ENCODE measurements at regions not wholly inside any gene's neighbourhood (a gene's known extent, or its start where the extent isn't known, plus 50 kb on each side); places are given as distances from the start of the nearest gene placed in this dataset.

DNA sequence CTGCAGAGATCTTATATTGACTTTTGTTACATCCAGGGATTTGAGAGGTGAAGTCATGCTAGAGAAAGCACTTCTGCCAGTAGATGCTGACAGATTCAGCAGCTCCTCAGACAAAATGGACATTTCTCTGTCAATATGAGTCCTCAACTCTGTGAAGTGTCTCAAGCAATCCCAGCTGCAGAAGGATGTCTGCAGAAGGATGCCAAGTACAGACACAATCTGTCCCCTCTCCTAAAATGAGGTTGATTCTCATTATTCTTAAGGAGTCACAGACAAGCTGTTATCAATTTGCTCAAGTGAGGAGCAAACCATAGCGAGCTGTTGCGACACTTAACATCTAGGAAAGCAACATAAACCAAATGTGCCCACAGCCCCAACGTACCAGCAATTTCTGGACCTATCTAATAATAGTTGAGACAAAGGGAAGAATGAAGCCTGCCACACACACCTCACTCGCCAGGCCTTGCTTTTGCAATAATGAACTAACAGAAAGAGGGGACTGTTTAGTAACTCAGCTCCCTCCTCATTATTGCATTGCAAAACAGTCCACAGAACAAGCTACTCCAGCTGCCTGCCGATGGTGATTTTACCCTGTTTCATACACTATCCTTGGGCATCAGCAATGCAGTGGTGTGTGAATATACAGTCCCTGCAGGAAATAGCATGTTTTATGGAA lies 364.2 kb upstream of the PDE4D start:
- H3K36me3 ChIP-seq: no peaks in the 10 kb centered on the region
- no peak overlapping the region for H3K4me3 ChIP-seq
- no peaks in the 10 kb centered on the region for H3K27me3 ChIP-seq
- ATAC-seq (peak; percentile 75), DNase-seq (peak in 2 of 4 donors; percentile 13 to 28)
- TF ChIP-seq, protein P1, sequence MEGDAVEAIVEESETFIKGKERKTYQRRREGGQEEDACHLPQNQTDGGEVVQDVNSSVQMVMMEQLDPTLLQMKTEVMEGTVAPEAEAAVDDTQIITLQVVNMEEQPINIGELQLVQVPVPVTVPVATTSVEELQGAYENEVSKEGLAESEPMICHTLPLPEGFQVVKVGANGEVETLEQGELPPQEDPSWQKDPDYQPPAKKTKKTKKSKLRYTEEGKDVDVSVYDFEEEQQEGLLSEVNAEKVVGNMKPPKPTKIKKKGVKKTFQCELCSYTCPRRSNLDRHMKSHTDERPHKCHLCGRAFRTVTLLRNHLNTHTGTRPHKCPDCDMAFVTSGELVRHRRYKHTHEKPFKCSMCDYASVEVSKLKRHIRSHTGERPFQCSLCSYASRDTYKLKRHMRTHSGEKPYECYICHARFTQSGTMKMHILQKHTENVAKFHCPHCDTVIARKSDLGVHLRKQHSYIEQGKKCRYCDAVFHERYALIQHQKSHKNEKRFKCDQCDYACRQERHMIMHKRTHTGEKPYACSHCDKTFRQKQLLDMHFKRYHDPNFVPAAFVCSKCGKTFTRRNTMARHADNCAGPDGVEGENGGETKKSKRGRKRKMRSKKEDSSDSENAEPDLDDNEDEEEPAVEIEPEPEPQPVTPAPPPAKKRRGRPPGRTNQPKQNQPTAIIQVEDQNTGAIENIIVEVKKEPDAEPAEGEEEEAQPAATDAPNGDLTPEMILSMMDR (IDR thresholded peaks at IDR 0.05): no peak
- intact Hi-C loops (cut with DNase I): no loop called here
- H3K9me3 ChIP-seq: no peaks in the 10 kb centered on the region
- peak overlapping the region in 1 of 2 donors; percentile 60 for H3K27ac ChIP-seq
- H3K4me1 ChIP-seq: peaks cover 0 to 28% of the 10 kb centered on the region in 2 donors

DNA sequence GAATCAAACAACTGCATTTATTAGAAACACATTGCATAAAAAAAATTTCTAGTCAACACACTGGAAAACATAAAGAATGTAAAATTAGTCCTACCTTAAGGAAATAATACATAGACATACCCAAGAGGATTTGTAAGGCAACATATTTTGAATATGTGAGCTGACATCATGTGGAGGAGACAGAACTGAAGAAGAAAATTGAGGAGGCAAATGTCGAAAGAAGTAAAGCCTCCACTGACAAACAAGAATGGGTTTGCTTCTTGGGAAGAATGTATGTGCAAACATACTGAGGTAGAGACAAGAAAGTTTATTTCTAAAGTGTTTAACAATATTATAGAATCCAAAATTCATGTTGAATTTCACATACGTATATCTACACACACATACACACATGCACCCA lies 363.0 kb upstream of the PDE4D start:
- H3K36me3 ChIP-seq: no peaks in the 10 kb centered on the region
- no peaks in the 10 kb centered on the region for H3K27me3 ChIP-seq
- no peak overlapping the region for H3K4me3 ChIP-seq
- no peak for ATAC-seq
- H3K4me1 ChIP-seq: peaks cover 0 to 19% of the 10 kb centered on the region in 2 donors
- intact Hi-C loops (cut with DNase I): no loop called here
- H3K9me3 ChIP-seq: no peaks in the 10 kb centered on the region
- TF ChIP-seq, protein P1 (IDR thresholded peaks at IDR 0.05): no peak
- no peak for DNase-seq
- H3K27ac ChIP-seq: no peak overlapping the region

DNA sequence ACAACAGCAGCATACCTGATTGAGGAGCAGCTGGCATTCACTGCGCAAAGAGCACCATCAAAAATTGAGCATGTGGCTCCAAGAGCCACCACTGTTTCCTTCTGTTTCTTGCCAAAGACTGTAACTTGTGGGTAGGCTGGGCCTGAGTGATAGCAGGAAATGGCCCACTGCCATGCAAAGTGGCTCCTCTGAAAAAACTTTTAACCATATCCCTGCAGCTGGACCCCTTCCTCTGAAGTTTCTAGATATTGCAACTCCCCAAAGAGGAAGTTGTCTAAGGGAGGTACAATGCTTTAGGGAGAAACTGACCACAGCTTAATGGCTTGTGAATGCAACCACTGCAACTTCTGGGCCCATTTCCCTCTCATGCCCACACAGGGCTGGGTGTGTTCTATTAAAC lies 355.4 kb upstream of the PDE4D start:
- Histone ChIP-seq H3K4me3 (no peak overlapping the region), H3K4me1 (peaks cover 0 to 27% of the 10 kb centered on the region in 2 donors), H3K36me3 (no peaks in the 10 kb centered on the region), H3K27me3 (no peaks in the 10 kb centered on the region), H3K27ac (peak overlapping the region in 1 of 2 donors; percentile 77), H3K9me3 (no peaks in the 10 kb centered on the region)
- ATAC-seq (peak; percentile 59), DNase-seq (peak in 2 of 4 donors; percentile 7 to 44)
- TF ChIP-seq, protein P1 (IDR thresholded peaks at IDR 0.05): no peak
- intact Hi-C loops (cut with DNase I): no loop called here

DNA sequence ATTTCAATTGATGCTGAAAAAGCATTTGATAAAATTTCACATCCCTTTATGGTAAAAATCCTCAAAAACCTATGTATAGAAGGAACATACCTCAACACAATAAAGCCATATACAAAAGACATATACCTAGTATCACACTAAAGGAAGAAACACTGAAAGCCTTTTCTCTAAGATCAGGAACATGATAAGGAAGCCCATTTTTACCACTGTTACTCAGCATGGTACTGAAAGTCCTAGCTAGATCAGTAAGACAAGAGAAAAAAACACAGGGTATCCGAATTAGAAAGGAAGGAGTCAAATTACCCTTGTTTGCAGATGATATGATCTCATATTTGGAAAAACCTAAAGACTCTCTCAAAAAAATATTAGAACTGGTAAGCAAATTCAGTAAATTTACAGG lies 350.2 kb upstream of the PDE4D start:
- Histone ChIP-seq H3K27me3 (no peaks in the 10 kb centered on the region), H3K36me3 (no peaks in the 10 kb centered on the region), H3K4me3 (no peak overlapping the region), H3K4me1 (peaks cover 0 to 17% of the 10 kb centered on the region in 2 donors), H3K9me3 (peaks cover 0 to 12% of the 10 kb centered on the region in 2 donors), H3K27ac (no peak overlapping the region)
- intact Hi-C loops (cut with DNase I): no loop called here
- ATAC-seq: no peak
- TF ChIP-seq, protein P1 (IDR thresholded peaks at IDR 0.05): no peak
- DNase-seq: no peak

DNA sequence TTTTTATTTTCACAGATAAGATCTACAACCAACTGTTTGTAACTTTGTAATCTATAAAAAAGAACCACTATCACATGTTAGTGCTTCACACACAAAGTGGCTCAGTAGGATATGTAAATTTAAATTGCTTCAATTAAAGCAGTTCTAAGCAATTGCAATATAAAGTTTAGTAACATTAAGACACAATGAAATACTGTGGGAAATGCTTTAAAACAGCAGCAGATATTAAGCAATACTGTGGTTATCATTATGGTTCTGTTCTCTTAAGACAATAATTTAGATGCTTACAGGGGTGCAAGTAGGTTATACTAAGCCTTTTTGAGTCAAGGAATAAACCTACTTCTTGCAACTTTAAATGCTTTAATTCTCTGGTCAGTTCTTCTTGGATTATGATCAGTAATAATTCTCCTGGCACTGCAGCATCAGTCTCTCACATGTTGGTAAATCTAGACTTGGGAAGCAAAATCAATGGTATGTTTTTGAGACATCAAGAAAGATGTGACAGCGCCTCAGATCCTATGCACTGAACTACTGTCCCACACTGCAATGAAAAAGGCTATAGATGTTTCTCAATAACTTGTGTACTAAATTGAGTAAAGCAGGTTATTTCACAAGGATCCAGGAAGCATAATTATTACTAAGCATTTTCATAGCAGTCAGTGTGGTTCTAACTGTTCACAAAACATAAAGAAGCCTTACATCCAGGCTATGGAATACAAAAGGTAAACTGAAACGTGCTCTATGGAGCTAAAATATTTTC lies 338.7 kb upstream of the PDE4D start:
- Histone ChIP-seq H3K4me3 (no peak overlapping the region), H3K27me3 (no peaks in the 10 kb centered on the region), H3K36me3 (no peaks in the 10 kb centered on the region), H3K9me3 (no peaks in the 10 kb centered on the region), H3K4me1 (peaks cover 0 to 31% of the 10 kb centered on the region in 2 donors), H3K27ac (peak overlapping the region in 1 of 2 donors; percentile 62)
- ATAC-seq (peak; percentile 41), DNase-seq (no peak)
- TF ChIP-seq, protein P1 (IDR thresholded peaks at IDR 0.05): no peak
- intact Hi-C loops (cut with DNase I): no loop called here

Measured in left lung (tissue), 4 donors.